ENCODE measurements at regions not wholly inside any gene's neighbourhood (a gene's known extent, or its start where the extent isn't known, plus 50 kb on each side); places are given as distances from the start of the nearest gene placed in this dataset.
"Not testable (repeated sequence)": the region's sequence is repeated elsewhere in the genome, so short reads cannot be mapped to it uniquely, and the experiment has no call there.

DNA sequence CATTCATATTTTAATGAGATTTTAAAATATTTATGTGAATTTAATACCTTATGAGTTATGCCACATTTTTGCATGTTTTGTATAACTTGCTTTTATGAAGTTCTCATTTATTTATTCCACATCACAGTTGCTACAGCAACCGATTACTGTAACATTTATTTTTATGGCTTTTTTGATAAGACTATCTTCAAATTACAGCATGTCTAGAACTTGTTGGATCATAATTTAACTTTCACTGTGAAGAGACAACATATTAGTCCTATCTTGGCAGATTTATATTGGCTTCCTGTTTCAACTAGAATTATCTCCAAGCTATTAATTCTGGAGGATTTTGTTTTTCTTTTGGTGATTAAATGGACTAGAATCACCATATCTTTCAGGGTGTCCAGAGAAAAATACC, 793.7 kb upstream of the SLITRK5 start:
- DNase-seq = no peak

DNA sequence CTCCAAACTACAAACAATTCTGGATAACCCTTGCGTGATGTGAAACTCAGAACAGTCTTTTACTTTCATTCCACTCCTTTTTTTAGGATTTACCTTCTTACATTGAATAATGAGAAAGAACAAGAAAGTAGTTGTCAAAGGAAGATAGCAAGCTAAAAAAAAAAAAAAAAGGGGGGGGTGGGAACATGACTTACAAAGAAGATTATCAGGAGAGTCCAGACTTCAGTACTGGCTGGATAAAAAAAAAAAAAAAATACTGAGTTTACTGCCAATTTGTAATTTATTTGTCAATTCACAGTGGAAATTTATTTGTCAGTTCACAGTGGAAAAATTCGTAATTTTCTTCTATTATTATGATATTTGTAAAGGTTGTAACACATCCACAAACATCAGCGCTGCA, 792.4 kb upstream of the SLITRK5 start:
- no peak for DNase-seq

GRCh38 chr13:86881390-86881789, 789.8 kb upstream of the SLITRK5 start:
- DNase-seq = no peak

GRCh38 chr13:86882107-86882506, 789.1 kb upstream of the SLITRK5 start:
- DNase-seq = no peak

- DNase-seq = no peak
Measured at GRCh38 chr13:86882835-86883234, 788.3 kb upstream of the SLITRK5 start.

- DNase-seq = no peak
Measured at GRCh38 chr13:86892330-86892729, 778.8 kb upstream of the SLITRK5 start.

- DNase-seq = no peak
Measured at GRCh38 chr13:86900906-86901305, 770.3 kb upstream of the SLITRK5 start.

- DNase-seq = no peak
Measured at GRCh38 chr13:86906127-86906874, 764.9 kb upstream of the SLITRK5 start.

GRCh38 chr13:86907156-86907555, 764.0 kb upstream of the SLITRK5 start:
- no peak for DNase-seq

- DNase-seq = no peak
Measured at GRCh38 chr13:86909318-86909717, 761.9 kb upstream of the SLITRK5 start.

- no peak for DNase-seq
Measured at GRCh38 chr13:86914757-86915156, 756.4 kb upstream of the SLITRK5 start.

DNA sequence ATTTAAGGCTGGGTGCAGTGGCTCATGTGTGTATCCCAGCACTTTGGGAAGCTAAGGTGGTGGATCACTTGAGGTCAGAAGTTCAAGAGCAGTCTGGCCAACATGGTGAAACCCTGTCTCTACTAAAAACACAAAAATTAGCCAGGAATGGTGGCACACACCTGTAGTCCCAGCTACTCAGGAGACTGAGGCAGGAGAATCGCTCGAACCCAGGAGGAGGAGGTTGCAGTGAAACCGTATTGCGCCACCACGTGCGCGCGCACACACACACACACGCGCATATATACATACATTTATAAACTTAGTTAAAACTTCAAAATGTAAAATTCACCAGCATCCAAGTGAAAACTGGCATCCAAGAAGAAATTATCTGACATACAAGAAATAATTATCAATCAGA, 753.7 kb upstream of the SLITRK5 start:
- DNase-seq = not testable (repeated sequence)

DNA sequence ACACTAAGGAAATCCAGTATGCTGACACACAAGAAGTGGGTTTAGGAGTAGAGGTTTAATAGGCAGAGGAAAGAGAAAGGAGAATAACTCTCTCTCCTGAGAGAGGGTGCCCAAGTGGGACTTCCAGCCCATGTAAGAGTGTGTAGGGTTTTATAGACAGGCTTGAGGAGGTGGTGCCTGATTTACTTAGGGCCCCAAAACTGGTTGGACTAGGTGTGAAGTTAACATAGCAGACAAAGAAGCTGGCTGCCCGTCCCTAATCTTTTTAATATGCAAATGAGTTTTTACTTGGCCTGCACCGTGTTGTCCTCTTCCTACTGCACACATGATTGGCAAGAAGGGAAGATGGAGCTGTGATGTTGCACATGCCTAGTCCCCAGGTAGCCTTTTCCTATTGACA, 752.5 kb upstream of the SLITRK5 start:
- DNase-seq = no peak

DNA sequence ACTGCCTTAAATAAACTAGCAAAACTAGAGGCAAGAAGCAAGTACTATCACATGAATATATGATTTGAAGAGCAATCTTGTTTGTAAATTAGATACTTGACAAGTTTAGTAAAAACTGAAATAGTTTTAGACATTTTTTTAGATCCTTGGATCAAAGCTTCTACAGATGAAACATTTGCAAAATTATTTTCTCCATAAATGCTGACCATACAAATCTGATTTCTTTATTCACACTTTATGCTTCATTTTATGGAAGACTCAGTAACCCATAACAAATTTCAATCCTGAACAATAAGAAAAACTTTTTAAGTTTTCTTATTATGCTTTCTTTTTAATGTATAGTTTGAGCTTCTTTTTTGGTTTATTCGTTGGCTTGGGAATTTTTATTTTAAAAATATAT, 750.2 kb upstream of the SLITRK5 start:
- DNase-seq = no peak

GRCh38 chr13:86922936-86923335, 748.2 kb upstream of the SLITRK5 start:
- no peak for DNase-seq

DNA sequence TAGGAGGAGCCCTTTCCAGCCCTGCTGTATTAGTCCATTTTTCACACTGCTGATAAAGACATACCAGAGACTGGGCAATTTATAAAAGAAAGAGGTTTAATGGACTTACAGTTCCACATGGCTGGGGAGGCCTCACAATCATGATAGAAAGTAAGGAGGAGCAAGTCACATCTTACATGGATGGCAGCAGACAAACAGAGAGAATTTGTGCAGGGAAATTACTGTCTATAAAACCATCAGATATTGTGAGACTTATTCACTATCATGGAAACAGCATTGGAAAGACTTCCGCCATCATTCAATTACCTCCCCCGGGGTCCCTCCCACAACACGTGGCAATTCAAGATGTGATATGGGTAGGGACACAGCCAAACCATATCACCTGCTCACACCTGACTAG, 744.3 kb upstream of the SLITRK5 start:
- not testable (repeated sequence) for DNase-seq

- DNase-seq = no peak
Measured at GRCh38 chr13:86932776-86933334, 738.3 kb upstream of the SLITRK5 start.

DNA sequence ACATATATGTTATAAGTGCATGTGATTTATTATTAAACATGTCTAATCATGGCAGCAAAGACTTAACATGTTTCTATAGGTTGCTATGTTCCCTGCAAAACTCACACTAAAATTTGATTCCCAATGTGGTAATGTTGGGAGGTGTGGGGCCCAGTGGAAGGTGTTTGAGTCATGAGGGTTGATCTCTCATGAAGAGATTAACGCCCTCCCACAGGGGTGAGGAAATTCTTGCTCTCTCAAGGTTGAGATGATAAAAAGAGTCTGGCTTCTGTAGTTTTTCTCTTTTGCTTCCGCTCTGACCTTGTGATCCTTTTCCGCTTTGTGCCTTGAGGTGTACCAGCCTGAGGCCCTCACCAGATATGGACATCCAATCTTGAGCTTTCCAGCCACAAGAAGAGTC, 737.5 kb upstream of the SLITRK5 start:
- DNase-seq = no peak

DNA sequence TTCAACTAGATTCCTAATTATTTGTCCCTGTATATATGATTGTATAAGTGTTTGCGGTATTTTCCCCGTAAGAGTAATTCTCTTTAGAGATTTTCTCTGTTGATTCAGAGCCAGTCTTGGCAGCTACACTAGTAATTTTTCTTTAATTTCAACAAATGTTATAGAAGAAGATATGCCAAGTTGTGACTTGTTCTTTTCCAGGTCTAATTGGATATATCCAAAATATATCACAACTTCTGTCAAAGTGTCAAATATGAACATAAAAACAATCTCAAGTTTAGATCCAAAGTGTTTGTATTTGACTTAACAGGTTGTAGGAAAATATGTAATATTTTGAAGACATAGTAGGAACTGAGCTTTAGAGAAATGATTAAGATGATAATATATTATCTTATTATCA, 733.9 kb upstream of the SLITRK5 start:
- no peak for DNase-seq

DNA sequence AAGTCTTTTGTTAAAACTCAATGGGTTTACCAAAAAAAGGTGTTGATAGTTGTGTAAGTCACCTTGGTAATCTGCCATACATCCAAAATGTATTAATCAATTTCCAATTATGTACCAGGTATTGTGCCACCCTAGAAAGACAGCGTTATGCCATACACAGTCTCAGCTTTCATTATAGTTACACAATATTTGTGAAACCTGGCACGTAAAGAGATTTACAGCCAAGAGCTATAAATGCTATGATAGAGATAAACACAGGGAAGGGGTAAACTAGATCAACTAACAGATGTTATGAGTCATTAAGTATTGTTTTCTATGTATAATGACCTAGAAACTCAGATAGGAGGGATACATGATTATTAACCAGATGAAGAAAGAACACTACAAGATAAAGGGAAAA, 725.6 kb upstream of the SLITRK5 start:
- no peak for DNase-seq

DNA sequence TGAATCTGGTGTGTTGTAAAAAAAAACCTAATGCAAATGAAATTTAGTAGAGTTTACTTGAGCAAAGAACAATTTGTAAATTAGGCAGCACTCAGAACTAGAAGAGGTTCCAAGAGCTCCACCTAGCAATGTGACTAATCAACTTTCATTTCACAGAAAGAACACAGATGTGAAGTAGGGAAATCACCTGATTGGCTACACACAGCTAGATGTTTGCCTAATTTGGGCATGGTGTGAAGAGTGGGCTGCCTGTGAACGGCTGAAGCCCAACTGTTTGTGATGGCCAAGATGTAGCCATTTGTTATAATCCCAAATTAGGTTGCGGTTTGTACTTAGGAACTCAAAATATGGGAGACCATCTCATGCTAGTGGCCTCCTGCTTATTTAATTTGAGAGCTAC, 724.4 kb upstream of the SLITRK5 start:
- no peak for DNase-seq

DNA sequence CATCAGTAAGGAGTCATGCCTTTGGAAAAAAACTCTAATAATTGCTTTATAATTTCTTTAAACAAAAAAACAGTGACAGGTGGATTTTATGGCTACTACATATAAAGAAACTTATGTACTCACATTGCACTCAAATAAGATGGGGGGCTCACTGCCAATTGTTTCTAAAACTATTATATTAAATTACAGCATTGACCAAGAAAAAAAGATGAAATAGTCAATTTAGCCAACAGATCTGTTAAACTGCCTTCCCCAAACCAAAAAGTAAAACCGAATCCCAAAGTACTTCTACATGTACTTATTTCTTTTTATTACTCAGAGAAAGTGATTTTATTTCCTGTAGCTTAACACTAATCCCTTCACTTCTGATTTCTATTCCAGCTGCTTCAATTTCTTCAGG, 716.8 kb upstream of the SLITRK5 start:
- no peak for DNase-seq

- DNase-seq = no peak
Measured at GRCh38 chr13:86960876-86961275, 710.3 kb upstream of the SLITRK5 start.

DNA sequence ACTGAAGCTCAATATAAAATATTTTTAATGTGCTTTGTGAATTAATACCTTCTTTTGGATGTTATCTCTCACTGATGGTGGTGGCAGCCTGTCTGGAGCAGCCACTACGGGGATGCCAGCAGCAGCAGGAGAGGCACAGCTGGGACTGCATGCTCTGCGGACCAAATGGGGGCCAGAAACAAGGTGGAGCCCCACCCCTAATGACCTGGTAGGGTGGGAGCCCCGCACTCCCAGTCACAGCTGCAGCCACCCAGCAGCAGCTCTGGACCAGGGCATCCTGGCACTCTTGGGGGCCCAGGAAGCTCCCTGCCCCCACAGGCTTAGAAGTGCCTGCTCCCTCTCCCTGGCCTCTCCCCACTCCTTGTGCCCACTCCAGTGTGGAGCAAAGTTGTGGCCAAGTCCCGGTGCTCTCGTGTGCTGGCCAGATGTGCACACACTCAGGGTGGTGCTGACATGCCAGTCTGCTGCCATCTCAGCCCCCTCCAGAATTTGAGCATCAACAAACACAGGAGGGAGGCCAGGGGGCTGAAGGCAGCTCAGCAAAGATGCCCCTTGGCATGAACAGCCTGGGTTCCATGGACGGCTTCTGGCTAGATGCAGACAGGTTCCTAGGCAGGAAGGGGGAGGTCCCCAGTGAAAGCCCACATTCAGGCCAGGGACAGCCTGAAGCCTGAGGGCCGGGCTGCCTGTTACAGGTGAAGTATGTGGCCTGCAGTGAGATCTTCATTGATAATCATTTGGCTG, 696.7 kb upstream of the SLITRK5 start:
- DNase-seq = no peak

DNA sequence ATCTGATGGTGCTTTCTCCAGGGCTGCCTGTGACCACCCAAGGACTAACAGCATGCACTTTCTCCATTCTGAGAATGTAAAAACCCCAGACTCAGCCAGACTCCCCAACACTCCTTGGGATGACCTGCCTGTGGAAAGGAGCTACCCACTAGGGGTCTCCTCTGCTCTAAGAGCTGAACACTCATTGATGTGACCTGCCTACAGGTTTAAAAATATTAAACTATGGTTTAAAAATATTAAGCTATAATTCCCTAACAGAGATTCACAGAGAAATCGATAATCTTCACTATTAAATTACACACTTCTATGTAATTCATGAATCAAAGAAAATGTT, 696.2 kb upstream of the SLITRK5 start:
- no peak for DNase-seq
